G401.6 (cell line): ENCODE measurements at regions not wholly inside any gene's neighbourhood (a gene's known extent, or its start where the extent isn't known, plus 50 kb on each side); places are given as distances from the start of the nearest gene placed in this dataset.

Experiments
- FAIRE-seq: peaks from 2 replicates; lab custom pipeline; 2012; peaks lifted over from hg19 to GRCh38; lab: Jason Lieb, UNC

DNA sequence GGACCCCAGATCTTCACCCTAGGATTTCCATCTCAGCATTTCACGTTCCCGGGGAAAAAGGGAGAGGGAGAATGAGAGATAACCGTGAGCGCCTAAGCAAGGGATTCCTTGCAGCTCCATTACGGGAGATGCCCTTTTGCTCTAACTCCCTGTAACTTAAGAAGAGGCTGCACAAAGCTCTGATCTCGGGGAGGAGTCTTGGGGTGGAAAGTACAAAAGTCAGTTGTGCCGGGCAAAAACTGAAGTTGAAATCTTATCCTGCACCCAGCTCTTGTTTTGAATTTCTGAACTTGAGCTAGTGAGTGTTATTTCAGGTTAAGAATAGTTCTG, 256.4 kb upstream of the SOX21 start:
- no peak for FAIRE-seq

DNA sequence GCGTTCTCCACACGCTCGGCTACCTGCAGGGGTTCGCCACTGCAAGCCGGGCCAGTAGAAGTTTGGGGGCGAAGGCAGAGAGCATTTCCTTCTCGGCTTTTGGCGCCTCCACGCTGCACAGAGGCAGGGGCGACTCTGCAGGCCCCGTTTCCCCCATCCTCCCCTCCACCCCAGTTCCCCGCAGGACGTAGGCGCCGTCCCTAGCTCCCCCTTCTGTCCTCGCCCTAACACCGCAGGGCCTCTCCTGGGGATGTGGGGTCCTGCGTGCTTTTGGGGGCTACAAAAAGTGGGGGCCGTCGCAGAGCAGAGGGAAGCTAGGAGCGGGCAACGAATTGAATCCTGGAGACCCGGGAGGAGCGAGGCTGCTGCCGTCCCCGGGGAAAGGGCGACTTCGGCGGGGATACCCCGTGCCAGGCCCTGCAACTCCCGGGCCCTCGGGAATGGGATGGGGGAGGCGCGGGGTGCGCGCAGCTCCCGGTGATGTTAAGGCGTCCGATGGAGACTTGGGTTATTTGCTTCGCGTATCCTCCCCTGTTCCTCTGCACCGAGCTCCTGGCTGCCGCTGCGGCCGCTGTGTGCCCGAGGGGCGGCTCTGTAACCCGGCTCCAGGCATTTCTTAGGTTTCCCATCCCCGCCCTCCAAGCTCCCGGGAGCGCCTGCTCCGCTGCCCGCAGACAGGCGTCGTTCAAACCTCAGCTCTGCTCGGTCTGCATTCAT, 255.9 kb upstream of the SOX21 start:
- no peak for FAIRE-seq

DNA sequence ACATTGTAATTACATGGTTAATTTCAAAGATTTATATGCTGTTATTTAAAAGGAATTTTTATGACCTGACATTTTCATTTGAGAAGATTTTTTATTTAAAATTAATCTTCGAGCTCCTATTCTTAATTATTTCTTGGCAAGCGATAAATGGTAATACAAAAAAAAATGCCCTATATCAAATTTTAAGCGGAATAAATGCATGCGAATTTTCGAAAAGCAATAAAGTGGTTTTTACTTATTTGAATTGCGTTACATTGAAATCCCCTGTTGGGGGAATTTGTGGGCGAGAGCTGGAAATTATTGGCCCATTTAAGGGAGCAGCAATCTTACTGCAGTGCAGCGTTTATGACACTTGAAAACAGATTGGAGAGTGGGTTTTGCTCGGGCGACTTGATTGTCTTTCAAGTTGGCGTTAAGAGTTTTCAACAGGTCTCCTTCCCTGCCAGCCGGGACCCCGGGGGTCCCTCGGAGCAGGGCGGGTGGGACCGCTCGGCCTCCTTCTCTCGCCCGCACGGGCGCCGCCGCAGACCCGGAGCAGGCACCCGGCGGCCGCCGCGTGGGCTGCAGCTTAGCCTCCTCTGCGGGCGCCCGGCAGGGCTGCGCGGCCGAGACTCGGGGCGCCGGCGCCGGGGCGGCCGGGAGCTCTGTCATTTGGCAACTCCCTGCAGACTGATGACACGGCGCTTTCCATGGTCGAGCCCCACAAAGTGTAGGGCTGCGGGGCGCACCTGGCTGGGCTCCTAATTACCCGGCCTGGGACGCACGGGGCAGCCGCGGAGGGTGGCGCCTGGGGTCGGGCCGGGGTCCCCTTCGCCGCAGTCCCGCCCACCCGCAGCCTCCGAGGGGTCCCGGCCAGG, 255.1 kb upstream of the SOX21 start:
- no peak for FAIRE-seq

DNA sequence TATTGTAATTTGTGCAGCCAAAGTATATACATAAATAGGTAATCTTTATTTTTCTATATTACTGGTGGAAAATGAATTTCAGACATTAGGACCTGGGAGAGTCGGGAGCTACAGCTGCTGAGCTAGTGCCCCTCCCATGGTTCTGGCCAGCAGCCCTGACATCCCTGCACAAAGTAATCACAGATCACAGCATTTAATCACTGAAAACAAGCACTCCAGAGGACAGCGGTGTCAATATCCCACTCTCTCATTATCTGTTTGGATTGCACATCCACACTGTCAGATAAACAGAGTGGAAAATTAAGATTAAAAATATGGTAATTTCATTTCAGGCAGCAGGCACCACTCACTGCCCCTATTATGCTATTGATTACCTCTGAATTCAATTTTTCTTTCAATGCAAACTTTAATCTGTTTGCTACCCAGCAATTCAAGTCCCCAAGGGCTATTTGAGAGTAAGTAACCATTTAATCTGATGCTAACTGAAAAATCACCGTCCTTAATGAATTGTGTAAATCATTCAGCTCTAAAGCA, 254.1 kb upstream of the SOX21 start:
- no peak for FAIRE-seq

DNA sequence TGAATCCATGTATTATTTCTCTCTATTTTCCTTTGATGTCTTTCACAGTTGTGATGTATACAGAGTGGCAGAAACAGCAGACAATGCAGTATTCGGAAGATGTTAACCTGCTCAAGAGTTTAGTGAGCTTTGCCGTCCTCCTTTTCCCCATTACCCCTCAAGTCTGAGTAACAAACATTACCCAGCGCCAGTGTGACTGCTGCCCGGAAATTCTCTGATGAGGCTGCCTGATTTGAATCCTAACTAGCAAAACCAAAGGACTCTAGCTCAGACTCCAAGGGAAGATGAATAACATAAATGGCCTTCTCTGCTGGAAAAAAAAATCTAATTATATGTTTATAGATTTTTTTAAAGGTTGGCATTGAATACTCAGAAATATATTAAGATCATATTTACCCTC, 247.3 kb upstream of the SOX21 start:
- no peak for FAIRE-seq

DNA sequence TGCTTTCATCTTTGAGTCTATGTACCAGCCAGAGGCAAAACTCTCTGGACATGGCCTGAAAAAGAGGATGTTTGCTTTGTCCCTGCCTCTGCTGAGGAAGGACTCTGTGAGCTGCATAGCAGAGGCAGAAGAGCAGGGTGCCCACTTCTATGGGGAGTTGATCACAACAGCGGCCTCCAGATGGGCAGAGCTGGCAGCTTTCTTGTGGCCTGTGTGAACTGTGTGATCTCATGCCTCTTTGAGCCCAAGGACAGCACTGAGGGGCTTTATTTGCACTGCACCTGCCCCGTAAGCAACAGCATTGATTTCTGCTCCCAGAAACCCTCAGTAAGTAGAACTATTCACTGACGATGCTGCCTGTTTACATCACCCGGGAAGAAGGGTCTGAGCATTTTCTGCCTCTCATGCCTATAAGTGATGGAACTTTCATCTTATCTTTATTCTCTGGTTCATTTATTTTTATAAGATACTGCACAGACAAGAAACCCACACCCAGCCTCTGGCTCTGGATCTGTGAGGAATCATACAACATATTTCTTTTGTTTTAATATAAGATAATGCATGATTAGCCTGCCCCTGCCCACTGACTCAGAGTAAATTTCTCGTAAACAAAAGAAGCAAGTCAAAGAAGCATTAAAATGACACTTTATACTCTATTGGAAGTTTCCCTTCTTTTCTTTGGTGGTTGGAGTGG, 244.2 kb upstream of the SOX21 start:
- FAIRE-seq, result no peak

DNA sequence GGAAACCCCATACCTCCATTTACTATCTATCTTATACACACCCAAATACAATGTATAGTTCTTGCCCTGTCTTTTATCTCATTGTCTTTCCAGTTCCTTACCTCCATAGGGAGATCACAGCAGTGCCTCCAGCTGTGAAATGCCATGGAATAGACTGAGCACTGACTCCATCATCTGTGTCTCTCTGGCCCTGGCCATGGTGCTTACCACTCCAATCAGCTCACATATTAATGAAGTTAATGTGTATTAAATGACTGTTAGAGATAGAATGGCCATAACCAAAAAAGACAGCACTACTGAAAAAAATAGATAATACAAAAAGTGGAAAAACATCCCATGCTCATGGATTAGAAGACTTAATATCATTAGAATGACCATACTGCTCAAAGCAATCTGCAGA, 240.4 kb upstream of the SOX21 start:
- no peak for FAIRE-seq

DNA sequence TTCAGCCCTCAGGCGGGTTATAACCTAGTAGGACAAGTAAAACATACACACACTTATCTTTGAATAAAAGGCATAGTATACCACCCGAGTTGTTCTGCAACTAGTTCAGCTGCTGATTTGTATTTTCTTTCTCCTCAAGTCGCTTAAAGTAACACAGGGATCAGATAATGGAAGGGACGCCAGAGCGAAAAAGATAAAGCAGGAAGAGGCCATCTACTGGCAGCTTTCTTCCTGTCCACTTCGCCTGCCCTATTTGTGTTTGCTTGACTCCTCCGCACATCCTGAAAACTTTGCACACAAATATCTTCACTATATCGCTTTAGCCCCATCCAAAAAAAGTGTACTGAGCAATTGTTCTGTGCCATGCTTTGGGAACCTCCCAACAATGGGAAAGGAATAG, 238.0 kb upstream of the SOX21 start:
- FAIRE-seq, result no peak

DNA sequence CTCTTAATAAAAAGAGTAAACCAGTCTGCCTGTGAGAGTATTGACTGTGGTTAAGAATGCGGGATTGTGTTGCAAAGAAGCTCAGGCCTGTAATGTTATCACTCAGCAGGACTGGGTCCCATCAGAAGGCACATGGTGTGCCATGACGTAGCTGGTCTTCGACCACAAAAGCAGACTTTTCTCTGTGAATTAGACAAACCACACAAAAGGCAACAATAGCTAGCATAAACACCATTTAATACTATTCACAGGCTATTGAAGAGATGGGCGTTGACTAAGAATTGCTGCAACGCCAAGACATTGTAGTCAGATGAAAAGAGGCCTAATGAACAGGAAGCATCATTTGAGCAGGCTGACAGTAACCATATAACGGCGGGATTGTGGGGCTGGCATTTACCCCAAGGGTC, 235.6 kb upstream of the SOX21 start:
- no peak for FAIRE-seq

DNA sequence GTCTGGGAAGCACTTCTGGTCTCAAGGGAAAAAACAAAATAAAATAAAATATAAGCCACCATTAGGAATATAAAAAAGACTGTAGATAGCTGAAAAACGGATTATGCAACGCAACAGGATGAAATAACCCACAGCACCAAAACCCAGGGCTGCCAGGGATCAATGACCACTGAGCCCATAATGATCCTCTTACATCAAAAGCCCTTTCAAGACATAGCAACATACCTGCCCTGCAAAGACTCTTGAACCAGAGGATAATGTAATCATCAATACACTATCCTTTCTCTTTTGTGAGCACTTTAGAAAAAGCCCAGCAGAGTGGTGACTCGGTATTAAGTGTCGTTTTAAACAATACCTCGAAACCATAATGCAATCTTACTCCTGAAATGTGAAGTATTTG, 235.0 kb upstream of the SOX21 start:
- no peak for FAIRE-seq

DNA sequence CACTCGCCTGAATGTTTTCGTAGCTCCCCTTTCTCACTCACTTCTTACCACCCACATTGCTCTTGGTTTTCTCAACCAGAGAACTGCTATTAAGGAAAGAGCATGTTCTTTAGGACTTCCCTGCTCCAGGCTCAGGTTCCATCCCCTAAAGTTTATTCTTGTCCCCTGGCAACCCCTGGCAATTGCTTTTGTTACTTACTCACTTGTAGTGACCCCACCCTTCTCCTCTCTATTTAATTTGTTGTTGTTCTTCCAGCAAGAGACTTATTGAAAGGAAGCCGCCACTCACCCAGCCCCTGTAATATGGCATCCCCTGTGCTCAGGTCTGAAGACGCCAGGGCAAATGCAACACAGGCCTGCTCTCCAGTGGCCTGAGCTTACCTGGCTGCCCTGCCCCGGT, 233.7 kb upstream of the SOX21 start:
- FAIRE-seq, result no peak

DNA sequence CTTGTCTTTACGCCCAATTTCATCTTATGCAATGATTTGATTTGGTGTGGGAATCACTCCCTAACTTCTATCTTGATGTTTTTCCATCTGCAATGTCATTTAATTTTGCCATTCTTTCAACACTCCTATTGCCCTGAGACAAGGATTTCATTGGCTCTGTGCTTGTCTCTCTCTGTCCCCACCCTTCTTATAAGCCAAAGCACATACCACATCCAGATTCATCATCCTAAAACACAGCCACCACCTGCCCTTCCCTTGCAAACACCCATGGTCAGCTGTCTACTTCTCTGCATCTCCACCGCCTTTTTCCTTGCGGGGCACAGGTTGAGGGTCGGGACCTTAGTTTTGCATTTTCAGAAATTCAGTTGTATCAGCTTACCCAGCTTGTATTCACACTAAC, 225.8 kb upstream of the SOX21 start:
- no peak for FAIRE-seq

DNA sequence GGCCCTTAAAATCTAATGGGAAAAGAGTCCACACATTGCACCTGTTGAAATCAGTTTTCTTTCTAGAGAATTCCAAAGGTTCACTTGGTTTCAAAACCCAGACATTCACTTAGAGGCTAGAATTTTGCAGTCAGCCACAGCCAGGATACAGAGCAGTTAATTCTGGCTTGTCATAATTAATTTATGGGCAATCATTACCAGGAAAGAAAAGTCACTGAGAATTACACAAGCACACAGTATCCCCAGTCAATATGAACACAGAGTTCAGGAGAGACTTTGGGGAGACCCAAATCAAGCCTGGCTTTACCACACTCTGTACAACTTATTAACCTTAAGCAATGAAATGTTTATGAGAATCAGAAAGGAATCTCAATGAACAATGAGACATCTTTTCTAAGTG, 224.3 kb upstream of the SOX21 start:
- no peak for FAIRE-seq

DNA sequence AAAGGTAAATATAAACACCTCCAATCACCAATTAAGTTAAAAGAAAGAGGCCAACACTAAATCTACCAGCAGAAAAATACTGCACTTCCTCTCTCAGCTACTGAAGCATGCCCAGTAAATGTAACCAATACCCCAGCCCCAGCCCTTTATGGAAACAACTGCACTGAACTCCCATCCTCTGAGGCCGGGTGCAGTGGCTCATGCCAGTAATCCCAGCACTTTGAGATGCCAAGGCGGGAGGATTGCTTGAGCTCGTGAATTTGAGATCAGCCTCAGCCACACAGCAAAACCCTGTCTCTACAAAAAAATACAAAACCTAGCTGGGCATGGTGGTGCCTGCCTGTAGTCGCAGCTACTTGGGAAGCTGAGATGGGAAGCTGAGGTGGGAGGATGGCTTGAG, 221.6 kb upstream of the SOX21 start:
- FAIRE-seq, result no peak

DNA sequence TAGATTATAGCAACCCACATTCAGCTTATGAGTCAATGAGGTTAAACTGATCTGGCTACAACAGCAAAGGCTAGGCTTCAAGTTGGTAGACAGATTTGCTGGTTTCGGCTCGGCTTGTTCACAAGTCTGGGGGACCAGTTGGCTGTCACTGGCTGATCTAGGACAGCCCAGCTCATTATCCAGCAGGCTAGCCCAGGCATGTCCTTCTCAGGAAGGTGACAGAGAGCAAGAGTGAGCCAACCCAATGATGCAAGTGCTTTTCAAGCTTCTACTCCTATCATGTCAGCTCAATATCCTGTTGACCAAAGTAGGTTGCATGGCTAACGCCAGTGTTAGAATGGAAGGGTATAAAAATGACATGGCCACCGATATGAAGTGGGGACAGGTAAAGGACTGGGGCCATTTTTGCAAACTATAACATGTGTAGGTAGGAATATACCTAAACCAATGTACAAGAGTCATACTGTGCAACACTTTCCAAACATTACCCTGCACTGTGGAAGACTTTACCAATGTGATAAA, 220.9 kb upstream of the SOX21 start:
- no peak for FAIRE-seq

DNA sequence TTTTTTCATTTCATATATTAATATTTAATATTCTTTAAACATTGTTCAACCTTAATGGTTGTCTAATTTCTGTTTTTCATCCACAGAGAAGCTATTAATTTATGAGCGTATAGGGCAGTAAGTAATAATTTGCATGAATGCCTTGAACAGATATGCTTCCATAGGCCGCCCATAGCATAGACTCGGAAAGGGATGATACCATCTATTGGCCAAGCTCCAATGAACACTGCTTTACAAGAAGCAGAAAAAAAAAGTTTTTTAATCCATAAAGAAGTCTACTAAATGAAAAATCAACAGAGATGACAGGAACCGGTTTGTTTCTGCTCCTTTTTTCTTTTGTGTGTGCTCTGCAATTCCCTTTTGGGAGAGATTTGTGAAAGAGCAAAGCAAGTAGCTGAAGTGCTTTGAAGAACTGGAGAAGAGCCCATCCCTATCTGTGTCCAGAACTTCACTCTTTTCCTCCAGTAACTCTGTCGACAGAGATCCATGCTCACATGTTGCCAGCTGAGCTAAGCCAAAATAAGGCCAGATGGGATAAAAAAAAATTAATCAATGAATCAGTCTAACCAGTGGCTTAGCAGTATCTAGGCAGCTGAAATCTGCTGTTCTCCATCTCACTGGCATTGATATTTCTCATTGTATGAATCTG, 215.9 kb upstream of the SOX21 start:
- FAIRE-seq, result no peak

DNA sequence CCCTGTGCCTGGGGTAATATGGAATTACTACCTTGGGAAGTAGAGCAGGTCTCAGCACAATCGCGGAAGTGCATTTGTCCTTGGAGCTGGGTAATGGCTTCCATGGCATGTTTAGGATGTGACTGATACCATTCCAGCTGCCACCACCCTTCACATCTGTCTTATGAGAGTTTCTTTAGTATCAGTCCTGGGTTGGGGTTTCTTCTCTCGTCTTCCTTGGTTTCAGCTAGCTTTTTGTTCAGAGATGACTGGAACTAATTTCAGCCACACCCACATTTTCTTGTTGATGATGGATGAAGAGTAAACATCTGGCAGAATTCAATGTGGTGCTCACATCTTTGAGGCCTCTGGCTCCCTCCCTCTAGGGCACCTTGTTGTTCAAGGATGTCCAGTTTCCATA, 212.9 kb upstream of the SOX21 start:
- no peak for FAIRE-seq

DNA sequence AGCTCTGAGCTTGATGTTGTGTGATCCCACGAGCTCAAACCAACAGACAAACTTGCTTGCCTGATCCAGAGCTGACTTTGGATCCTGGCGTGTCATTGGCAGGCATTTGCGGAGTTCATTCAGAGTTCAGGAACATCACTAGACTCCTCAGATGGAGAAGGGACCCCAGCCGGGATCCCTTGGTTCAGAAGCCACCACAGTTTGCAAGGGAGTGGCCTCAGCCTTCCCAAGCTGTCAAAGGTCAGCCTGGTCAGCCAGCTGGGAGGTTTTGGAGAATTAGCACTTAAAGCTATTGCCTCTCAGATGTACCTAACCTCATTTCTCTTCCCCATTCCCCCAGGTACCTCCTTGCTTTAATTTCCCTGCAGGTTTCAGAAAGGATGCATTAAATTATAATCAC, 208.8 kb upstream of the SOX21 start:
- FAIRE-seq, result no peak

DNA sequence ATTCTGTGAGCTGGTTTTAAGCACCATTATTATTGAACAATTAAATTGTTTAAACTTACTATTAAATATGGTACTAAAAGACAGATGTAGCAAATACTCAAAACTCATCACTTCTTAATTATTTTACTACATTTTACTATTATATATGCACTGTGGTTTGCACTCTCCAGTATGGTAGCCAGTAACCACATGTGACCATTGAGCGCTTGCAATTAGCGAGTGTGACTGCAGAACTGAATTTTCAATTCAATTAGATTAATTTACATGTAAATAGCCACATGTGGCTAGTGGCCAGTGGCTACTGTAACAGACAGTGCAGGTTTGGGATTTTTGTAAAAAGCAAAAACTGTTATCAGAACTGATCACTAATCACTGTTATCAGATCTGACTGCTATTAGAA, 208.2 kb upstream of the SOX21 start:
- no peak for FAIRE-seq

DNA sequence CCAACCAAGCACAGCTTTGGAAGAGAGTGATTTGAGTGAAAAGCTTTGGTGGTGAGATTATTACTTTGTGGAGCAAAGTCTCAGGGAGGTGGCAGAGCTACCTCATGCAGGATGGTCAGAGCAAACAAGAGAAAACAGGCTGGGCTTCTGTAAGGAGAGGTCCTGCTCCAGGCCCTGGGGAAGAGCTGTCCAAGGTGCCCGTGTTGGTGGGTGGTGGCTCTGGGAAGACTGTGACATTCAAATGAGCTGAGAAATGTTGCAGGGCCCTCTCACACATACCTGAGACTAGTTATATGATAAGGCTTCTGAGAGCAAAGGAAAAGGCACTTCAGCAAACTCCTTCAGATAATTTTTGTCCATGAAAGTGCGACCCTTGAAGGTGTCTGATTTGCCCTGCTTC, 205.5 kb upstream of the SOX21 start:
- FAIRE-seq, result no peak

DNA sequence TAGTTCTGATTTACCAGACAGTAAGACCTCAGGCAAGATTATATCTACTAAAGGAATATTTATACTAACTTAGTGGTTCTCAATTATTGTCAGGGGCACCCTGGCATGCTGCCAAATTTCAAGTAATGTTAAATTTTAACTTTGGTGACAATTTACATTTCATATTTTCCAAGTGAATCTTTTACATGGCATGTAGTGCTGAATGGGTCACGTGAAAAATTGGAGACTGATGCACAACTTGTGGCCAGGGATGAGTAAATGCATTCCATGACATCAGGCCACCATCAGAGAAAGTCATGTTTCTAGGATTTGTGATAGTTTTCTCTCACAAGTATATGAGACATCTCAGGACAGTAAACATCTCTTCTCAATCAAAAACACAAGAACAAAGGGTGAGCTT, 202.6 kb upstream of the SOX21 start:
- FAIRE-seq, result no peak

DNA sequence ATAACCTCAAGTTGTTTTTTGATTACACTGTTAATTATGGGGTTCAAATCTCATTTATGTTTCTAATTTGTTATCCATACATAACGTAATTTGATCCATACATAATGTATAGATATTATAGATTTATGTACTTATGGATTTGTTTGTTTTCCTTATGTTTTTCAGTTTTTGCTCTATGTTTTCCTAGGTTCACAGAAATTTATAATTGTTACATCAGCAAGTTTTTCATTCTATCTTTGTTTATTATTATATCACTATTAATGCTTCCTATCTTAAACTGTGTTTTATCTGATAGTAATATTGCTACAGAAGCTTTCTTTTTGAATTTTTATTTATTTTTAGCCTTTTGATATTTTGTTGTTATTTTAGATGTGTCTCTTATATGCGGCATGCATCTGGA, 194.3 kb upstream of the SOX21 start:
- peak; percentile 82 for FAIRE-seq
